ENCODE measurements at regions not wholly inside any gene's neighbourhood (a gene's known extent, or its start where the extent isn't known, plus 50 kb on each side); places are given as distances from the start of the nearest gene placed in this dataset.

DNA sequence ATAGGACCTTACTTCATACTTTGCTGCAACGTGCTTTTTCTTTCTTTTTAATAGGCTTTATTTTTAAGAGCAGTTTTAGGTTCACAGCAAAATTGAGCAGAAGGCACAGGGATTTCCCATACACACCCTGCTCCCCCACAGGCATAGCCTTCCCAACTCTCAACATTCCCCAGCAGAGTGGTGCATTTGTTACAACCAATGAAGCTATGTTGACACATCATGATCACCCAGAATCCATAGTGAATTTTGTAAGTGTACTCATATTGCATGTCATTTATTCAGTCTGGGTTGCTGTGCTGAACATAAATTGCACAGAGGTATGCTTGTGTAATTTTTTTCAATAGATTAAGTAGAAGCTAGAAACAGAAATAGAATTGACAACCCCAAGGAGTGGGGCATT is 327.3 kb downstream of the INHBA start:
- TF ChIP-seq POLR2AphosphoS5 (IDR thresholded peaks at IDR 0.05) (no peak), CTCF (IDR thresholded peaks at IDR 0.05) (no peak)

Measured in breast epithelium (tissue), 3 donors.